A172 (cell line): ENCODE measurements at regions not wholly inside any gene's neighbourhood (a gene's known extent, or its start where the extent isn't known, plus 50 kb on each side); places are given as distances from the start of the nearest gene placed in this dataset.

Experiments used
- DNase-seq: peaks from one replicate; pipeline ENCODE4 v3.0.0-alpha.2; 2015; ENCODE audit warnings: low spot score

GRCh38 chr15:93880358-93880757 lies 351.0 kb upstream of the MCTP2 start:
- no peak for DNase-seq

GRCh38 chr15:93870583-93870982 lies 360.8 kb upstream of the MCTP2 start:
- no peak for DNase-seq

- no peak for DNase-seq
These were observed 364.4 kb upstream of the MCTP2 start for GRCh38 chr15:93866948-93867347.

- DNase-seq: no peak
These were observed 364.9 kb upstream of the MCTP2 start for GRCh38 chr15:93866476-93866875.

GRCh38 chr15:93865586-93865985 lies 365.8 kb upstream of the MCTP2 start:
- DNase-seq: no peak

- no peak for DNase-seq
These were observed 368.6 kb upstream of the MCTP2 start for GRCh38 chr15:93862791-93863190.

DNA sequence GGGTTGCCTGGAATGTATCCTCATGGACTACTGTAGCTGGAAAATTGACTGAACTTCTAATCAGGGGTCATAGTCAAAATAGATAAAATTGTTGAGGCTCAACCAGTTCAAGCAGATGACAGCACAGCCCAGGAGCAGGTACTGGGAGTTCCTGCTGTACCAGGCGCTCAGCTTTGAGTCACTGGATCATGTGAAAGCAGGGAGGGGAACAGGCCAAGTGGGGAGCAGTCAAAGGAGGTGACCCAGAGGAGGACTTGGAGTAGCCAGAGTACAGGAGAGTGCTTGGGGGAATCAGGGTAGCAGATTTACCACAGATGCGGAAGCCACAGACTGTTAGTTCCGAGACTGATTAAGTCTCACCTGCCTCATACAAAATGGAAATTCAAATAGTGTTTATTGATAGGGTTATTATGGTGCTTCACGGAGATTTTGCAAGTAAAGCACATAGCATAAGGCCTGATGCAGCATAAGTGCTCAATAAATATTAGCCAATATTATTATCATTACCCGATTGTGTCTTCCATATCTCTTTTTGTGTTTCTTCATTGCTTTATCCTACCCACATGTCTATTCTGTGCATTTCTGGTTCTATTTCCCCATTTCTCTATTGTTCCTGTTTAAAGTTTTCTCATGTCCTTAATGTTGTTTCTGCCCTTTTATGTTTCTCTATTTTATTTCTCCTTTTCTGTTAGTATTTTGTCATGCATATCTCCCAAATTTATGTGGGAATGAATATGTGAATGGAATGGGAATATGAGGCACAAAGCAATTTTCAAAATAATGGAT lies 369.2 kb upstream of the MCTP2 start:
- no peak for DNase-seq

DNA sequence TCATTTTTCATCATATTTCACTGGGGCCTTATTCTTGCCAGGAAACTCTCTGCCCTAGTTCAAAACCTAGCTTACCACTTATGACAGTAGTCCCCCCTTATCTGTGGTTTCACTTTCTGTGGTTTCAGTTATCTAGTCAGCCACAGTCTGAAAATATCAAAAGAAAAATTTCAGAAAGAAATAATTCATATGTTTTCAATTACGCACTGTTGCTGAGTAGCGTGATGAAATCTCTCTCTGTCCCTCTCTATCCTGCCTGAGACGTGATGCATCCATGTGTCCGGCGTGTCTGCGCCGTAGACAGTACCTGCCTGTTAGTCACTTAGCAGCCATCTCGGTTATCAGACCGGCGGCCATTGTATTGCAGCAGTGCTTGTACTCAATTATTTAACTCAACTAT lies 369.9 kb upstream of the MCTP2 start:
- DNase-seq: no peak

DNA sequence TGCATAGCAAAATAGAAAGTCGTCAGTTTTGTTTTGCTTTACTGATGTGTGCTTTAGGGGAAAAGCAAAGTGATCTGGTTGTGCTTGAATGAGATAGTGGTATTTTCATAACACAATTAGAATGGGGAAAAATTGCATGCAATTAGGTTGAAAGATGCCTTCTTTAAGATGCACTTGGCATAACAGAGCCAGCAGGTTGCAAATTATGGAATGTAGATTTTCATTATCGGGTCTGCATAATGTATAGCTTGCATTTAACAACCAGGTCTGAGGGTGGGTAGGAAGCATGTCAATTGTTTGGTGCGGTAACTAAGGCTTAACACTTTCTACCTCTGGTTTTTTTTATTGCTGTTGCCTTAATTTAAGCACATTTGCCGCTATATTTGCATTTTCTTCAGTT lies 370.7 kb upstream of the MCTP2 start:
- no peak for DNase-seq

- DNase-seq: no peak
These were observed 372.2 kb upstream of the MCTP2 start for GRCh38 chr15:93859176-93859575.

DNA sequence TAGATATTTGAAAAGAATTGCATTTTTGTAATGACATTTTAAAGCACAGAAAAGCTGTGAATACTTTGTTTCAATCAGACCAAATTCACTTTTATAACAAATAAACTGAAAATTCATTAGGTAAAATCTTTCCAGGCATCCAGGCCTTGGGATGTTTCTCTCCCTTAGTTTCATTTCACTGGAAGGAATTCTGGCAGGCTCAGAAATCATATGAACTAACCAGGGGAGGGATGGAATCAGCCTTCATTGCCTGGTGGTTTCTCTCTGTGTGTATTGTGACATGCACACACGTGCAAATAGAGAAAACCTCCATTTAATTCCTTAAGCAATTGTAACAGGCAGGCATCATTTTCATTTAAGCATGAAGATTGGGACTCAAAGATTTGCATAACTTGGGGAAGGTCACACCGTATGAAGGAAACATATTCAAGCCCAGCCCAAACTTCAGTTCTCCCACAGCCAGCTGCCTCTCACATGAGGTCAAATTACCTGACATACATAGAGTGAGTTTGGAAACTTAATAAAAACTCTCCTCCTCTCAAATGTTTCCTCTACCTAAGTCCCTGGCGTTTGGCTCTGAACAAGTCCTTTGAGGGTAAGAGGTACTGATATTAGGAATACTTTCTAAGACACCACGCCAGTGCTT lies 376.1 kb upstream of the MCTP2 start:
- DNase-seq: no peak

- DNase-seq: no peak
These were observed 377.3 kb upstream of the MCTP2 start for GRCh38 chr15:93854088-93854487.

DNA sequence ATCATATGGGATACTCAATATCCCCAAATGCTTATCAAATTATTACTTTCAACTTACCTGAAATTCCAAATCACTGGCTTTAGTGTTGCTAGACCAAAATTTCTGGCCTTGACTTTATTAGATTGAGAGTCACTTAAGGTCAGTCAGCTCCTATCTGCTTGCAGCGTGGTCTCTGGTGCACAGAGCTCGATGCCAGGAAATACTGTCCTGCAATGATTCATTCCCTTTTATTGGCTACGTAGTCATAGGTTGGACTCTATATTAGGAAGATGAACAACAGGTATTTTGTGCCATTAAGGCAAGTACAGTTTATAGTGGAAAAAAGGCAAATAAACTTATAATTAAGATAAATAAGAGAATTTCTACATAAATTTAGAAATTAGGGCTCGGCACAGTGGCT lies 378.6 kb upstream of the MCTP2 start:
- DNase-seq: no peak

- DNase-seq: no peak
These were observed 382.9 kb upstream of the MCTP2 start for GRCh38 chr15:93848490-93848889.

DNA sequence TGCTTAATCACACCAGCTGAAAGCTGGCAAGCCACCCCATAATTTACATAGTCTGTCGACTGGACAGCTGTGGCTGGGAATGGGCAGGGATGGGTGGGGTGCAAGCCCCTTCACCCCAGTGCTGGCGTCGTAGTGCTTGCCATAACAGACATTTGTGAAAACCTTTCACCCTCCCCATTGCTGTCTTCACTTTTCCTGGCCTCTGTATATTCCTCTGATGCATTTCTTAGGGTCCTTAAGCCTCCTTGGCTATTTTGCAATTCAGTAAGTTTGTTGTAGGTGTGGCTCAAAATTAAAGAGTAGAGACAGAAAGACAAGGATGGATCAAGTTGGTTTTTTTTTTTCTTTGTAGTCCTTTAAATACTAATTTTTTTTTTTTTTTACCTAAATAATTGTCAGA lies 383.3 kb upstream of the MCTP2 start:
- no peak for DNase-seq

- DNase-seq: no peak
These were observed 385.2 kb upstream of the MCTP2 start for GRCh38 chr15:93846148-93846547.

DNA sequence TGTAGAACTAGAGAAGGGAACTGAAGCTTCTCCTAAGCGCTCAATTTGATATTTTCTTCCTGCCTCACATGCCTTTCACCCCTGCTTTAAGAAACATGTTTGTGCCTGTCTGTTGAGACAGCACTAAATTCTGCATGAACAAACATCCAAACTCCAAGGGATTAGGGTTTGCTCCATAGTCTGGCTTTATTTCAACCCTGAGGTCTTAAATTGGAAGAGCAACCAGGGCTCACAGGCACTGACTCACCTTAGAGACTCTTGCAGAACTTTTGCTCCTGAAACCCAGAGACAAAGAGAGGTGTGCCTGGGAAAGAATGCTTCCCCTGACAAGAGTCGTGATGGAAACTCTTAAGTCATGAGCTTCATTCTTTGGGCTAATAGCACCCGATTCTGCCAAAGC lies 393.9 kb upstream of the MCTP2 start:
- no peak for DNase-seq

DNA sequence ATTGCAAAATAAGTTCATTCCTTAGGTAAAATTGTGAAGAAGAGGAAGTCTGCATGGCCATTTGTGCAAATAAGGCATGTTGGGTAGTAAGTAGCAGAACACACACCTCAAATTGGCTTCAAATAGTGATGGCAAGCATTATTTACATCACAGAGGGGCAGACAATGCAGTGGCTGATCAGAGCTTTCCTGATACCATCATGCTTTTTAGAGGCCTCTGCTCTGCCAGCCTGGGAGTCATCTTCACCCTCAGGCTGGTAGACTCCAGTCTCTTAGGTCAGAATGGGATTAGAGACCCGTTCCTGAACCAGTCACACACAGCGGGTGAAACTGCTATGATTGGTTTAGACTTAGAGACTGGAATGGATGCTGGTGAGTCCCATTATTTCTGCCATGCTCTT lies 396.0 kb upstream of the MCTP2 start:
- DNase-seq: no peak

- DNase-seq: no peak
These were observed 399.7 kb upstream of the MCTP2 start for GRCh38 chr15:93831641-93832040.

DNA sequence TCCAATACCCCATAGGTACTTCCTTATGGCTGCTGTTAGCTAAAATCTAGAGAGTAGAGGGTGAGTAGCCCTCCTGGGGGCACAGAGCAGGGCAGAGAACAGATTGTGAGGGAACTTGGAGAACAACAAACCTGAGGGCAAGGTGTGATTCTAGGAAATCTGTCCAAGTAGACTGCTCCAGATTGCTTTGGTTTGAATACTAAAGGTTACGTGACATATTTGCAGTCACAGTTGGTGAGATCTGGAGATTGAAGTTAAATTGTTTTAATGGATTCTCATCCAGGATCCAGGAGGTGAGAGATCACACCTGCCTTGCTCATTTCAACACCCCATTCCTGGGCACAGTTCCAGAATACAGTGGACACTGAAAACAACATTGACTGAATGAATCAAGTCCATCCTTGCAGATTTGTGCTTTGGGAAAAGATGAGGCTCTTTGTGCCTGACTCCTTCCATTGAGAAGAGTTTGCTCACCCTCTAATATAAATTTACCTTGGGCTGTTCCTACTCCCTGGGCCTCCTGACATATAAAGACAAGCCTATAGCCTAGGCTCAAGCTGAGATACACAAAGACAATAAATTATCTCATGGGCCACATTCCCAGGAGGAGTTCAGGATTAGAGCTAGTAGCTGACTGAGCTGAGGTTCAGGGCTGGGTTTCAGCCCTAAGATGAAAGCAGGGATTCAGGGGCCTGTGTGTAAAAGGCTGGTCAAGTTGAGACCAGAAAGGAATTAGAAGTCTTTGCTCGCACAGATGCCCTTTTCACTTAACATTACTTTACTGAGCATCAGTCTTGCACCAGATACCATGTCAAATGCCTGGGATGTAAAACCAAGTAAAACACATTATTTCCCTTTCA lies 400.9 kb upstream of the MCTP2 start:
- no peak for DNase-seq

- peak; percentile 2 for DNase-seq
These were observed 402.1 kb upstream of the MCTP2 start for GRCh38 chr15:93829115-93829870.

- DNase-seq: no peak
These were observed 404.6 kb upstream of the MCTP2 start for GRCh38 chr15:93826790-93827189.
